H4 (cell line): ENCODE measurements at regions not wholly inside any gene's neighbourhood (a gene's known extent, or its start where the extent isn't known, plus 50 kb on each side); places are given as distances from the start of the nearest gene placed in this dataset.

Experiments used
- DNase-seq: peaks from one replicate; pipeline ENCODE4 v3.0.0-alpha.2; 2015; ENCODE audit warnings: low spot score

GRCh38 chr3:86303935-86304334 lies 687.0 kb downstream of the VGLL3 start:
- no peak for DNase-seq

DNA sequence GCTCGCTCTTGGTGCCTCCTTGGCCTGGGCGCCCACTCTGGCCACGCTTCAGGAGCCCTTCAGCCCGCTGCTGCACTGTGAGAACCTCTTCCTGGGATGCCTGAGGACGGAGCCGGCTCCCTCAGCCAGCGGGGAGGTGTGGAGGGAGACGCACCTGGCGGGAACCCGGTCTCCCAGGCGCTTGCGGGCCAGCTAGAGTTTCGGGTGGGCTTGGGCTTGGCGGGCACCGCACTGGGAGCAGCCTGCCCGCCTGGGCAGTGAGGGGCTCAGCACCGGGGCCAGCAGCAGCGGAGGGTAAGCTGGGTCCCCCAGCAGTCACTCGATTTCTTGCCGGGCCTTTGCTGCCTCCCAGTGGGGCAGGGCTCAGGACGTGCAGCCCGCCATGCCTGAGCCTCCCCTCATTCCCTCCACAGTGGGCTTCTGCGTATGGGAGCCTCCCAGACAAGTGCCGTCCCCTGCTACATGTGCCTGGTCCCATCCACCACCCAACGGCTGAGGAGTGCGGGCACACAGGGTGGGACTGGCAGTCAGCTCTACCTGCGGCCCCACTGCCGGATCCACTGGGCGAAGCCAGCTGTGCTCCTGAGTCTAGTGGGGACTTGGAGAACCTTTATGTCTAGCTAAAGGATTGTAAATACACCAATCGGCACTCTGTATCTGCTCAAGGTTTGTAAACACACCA lies 708.7 kb downstream of the VGLL3 start:
- no peak for DNase-seq

DNA sequence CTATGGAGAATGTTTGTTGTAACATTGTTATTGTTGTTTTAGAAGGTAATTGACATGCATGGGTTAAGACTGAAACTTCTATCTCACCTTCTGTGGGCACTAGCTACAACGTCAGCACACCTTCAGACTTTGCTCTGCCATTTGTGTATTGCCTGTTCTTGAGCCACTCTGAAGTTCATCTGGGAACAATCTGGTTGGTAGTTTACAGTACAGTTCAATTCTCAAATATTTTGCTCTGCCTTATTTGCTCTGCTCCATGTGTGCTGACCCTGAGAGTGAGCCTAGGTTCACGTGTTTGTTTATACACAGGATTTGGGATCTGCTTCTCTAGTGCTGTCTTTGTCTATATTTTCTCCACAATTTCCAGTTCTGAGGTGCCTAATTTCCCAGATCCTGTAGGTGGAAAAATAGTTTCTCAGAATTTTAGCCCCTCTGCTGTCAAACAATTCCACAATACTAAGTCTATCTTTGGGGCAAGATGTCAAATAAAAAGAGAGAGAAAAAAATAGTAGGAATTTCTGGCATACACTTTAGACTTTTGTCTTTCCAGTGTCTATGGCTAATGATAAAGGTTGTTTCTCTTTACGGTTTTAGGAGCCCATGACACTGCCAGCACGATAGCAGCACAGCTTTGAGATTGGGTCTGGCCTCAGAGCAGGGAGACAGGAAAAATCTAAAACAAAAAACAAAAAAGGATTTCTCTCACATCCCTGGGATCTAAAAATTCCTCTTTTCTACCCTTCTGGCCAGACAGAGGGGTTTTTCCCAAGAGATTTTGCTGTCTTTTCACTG lies 721.4 kb downstream of the VGLL3 start:
- DNase-seq: no peak

- no peak for DNase-seq
These were observed 732.9 kb downstream of the VGLL3 start for GRCh38 chr3:86257955-86258641.

DNA sequence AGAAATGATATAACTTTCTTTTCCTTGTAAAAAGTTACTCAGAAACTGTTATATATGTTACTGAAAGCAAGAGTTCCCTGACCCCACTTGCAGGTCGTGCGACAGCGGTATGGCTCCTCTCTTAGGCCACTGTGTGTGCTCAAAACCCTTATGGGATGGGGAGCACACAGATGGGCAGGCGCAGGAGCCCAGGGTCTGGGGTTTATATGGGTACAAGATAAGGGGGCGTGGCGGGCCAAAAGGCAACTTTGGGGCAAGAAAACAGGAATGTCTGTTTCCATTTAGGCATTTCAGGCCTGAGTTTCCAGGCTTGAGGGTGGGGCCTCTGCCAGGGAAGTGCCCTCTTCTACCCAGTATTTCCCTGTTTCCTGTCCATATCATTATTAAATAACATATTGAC lies 736.5 kb downstream of the VGLL3 start:
- no peak for DNase-seq

- no peak for DNase-seq
These were observed 739.2 kb downstream of the VGLL3 start for GRCh38 chr3:86251781-86252180.

DNA sequence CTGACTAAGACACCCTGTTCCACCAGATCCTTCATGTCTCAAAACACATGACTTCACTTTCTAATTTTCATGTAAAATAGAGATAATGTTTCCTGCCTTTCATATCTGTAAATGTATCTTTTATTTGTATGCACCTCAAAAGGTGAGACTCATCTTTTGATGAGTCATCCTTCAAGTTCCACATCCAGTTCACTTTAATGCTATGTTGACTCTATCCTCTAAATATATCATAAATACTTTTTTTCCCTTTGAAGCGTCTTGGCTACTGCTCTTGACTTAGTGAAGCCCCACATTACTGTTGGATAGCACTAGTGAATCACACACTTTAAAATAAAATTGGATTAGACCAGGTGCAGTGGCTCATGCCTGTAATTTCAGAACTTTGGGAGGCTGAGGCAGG lies 741.1 kb downstream of the VGLL3 start:
- DNase-seq: no peak

DNA sequence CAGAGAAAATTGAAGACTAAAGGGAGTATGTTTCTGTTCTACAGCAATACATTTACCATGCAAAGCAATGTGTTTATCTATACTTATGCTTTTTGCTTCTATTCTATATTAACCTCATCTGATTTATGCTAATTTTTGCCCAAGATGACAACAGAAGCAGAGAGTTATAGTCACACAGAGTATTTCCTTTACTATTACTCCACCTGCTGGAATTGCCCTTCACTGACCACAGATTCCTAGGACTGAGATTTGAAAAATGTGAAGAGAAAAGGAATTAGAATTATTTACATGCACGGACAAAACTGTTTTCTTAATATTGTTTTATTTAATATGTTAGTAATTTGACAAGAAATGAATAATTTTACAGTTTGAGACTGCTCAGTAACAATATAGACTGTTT lies 745.6 kb downstream of the VGLL3 start:
- DNase-seq: peak; percentile 5

DNA sequence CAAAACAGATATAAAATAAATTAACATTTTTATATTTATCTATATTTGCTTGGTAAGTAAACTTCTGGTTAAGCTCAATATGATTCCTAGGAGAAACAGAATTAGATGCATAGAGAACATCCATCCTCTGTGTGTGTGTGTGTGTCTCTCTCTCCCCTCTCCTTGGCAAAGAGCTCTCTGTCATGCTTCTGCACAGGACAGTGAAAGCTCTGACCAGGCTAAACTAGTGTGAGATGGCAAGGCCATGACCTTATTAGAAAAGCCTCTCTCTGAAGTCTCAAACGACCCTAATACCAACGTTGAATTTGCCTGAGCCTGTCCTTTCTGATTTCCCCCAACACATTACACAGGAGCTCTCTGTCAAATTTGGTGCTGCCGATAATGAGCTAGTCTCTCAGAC lies 746.0 kb downstream of the VGLL3 start:
- no peak for DNase-seq

GRCh38 chr3:86239946-86240345 lies 751.0 kb downstream of the VGLL3 start:
- no peak for DNase-seq

- DNase-seq: no peak
These were observed 756.3 kb downstream of the VGLL3 start for GRCh38 chr3:86234506-86235254.

GRCh38 chr3:86230762-86231161 lies 760.2 kb downstream of the VGLL3 start:
- DNase-seq: no peak

- no peak for DNase-seq
These were observed 761.2 kb downstream of the VGLL3 start for GRCh38 chr3:86229775-86230094.

GRCh38 chr3:86229086-86229774 lies 761.7 kb downstream of the VGLL3 start:
- no peak for DNase-seq

DNA sequence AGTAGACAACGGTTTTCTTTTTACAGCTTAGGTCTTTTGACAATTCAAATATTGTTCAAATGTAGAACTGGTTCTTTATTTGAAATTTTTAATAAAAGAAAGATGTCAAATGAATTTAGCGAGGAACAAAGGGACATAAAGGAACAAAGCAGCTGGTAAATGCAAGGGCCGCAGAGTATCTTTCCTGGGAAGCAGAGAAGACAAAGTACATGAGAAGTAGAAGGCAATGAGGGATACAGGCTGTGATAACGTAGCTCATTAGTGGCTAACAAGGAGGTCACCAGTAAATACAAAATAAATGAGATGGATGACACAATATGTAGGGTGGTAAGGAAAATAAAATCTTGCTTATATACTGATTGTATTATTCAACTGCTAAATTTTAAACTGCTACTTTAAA lies 762.8 kb downstream of the VGLL3 start:
- no peak for DNase-seq

- no peak for DNase-seq
These were observed 765.5 kb downstream of the VGLL3 start for GRCh38 chr3:86225461-86225860.

DNA sequence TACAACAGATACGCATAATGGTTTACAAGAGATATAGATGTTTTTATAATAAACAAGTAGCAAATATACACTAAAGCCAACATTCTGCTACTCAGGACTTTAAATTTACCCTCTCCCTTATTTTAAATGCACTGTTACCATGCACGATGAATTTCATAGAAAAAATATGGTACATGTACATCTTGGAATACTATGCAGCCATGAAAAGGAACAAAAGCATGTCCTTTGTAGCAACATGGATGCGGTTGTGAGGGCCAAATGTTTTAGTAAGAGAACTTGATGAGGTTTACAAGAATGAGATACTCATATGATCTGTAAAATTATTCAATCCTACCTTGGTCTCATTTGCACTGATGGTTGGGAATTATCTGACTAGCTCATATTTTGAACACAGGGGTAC lies 769.3 kb downstream of the VGLL3 start:
- DNase-seq: no peak

GRCh38 chr3:86208772-86209171 lies 782.2 kb downstream of the VGLL3 start:
- DNase-seq: no peak

GRCh38 chr3:86182606-86183005 lies 808.3 kb downstream of the VGLL3 start:
- no peak for DNase-seq

GRCh38 chr3:86180696-86181095 lies 810.3 kb downstream of the VGLL3 start:
- DNase-seq: peak; percentile 22

DNA sequence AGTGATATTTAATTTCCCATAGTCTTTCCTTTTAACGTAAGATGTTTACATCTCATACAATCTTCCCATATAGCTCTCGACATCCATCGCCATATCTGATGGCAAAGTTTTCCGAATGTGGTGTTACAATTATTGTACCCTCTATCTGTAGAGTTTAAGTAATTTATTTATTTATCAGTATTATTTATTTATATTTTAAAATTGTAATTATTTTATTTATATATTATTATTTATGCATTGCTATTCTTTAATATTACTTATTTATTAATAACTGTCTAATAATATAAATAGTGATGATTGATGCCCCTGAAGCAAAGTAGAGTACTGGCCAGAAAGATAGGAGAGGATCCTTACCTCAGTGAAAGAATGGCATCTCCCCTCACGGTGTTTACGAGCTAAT lies 812.9 kb downstream of the VGLL3 start:
- DNase-seq: no peak

- no peak for DNase-seq
These were observed 814.5 kb downstream of the VGLL3 start for GRCh38 chr3:86176445-86176784.
